Putamen (tissue), 1 donor: ENCODE measurements at regions not wholly inside any gene's neighbourhood (a gene's known extent, or its start where the extent isn't known, plus 50 kb on each side); places are given as distances from the start of the nearest gene placed in this dataset.
"Not testable (repeated sequence)": the region's sequence is repeated elsewhere in the genome, so short reads cannot be mapped to it uniquely, and the experiment has no call there.

Experiments
- DNase-seq: peaks from one replicate; pipeline ENCODE4 v3.0.0-alpha.2; 2016; ENCODE audit warnings: low spot score

DNA sequence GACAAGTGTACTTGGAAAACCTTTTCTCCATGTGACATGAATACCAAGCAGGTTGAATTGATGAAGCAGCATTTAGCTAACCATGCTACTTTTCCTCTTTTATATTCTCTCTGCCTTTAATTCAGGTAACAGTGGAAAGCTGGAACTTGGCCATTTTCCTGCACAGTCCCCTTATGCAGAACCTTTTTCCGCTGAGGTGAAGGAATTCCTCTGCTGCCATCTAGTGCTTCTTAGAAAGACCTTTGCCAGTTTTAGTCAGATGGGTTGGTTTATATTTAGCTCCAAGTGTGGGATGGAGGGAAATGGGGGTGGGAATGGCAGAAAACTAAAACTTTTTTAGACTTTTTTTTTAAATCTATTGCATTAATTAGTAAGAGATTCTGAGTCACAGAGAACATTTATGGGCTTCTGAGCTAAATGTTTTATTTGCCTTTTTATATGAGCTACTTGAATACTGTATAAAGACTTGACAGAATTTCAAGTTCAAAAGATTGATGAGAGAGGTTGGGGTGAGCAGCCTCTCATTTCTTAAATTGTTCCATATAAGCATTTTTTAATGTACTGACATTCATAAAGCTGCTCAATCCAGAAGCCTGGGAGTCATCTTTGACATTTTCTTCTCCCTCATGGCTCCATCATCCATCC is 153.9 kb upstream of the ZC3H12C start:
- peak; percentile 84 for DNase-seq

DNA sequence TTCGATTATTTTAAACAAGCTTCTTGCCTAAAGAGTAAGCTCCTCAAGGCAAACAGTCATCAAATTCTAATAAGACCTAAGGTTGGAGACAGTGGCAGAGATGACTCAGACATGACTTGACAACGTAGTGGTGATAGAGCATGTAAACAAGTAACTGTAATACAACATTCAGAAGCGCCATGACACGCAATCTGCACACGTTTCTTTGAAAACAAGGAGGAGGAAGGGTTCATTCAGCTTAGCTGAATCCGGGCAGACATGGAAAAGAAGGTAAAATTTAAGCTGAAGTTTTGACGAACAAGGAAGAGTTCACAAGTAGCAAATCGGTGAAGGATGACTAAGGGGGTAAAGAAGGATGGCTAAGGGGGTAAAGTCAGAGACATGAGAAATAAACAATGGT is 152.4 kb upstream of the ZC3H12C start:
- no peak for DNase-seq

DNA sequence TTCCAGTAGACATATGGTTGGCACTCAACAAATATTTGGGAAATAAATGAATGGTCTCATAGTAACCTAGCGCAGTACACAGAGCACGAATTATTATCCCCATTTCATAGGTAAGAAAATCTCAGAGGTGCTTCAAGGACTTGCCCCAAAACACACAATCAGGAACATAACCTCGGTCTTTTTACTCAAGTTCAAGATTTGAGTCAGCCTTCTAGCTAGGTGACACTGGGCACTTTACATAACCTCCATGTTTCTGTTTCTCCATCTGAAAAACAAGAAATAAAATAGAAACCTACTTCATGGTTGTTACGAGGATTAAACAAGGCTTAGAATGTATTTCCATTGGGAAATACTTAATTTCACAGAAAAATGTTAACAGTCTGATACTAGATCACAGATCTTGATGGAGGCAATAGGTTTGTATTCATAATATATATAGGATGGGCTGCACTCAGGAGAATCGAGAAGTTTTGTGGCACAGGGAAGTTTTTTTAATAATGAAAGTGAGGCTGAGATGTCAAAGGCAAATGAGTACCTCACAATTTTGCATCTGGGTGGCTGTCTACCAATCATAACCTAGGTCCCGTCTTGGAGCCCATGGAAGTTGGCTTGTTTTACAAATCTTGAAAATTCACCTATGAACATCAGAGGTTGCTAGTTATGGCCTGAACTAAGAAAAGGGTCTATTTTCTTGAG is 147.4 kb upstream of the ZC3H12C start:
- no peak for DNase-seq

DNA sequence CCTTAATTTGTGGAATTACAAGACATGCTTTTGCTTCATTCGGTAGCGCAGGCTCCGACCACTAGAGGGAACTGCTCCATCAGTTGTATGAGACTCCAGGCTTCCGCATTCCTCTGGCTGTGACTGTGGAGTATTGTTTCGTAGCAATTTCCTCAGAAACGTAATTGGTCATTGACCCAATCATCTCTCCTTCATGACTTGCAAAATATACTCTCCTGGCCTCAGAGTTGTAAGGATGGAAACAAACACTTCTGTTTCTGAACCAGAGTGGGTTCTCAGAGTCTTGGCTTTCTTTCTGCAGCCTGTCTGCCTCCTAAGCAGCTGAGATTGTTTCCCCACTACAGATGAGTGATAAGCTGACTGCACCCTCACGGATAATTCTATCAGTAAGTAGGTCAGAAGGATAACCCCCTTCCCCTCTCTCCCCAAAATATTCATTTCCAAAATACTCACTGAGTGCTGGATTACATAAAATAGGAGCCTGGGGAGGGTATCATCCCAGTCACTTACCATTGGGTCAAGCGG is 146.8 kb upstream of the ZC3H12C start:
- DNase-seq: peak; percentile 91

DNA sequence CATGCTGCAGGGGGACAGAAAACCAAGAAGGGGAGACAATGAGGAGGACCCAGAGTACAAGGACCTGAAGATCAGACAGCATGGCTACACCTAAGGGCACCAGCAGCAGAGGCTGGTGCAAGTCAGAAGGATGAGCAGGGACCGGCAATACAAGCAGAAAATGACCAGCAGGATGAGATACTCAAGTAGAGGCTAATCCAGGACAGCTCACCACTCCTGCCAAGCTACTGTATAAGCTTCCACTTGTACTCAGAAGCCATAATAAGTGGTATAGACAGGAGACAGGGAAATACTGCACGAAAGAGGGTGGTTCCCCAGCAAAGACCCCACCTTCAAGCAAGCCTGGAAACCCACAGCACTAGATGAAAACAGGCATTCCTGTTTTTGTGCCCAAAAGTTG is 138.7 kb upstream of the ZC3H12C start:
- no peak for DNase-seq

DNA sequence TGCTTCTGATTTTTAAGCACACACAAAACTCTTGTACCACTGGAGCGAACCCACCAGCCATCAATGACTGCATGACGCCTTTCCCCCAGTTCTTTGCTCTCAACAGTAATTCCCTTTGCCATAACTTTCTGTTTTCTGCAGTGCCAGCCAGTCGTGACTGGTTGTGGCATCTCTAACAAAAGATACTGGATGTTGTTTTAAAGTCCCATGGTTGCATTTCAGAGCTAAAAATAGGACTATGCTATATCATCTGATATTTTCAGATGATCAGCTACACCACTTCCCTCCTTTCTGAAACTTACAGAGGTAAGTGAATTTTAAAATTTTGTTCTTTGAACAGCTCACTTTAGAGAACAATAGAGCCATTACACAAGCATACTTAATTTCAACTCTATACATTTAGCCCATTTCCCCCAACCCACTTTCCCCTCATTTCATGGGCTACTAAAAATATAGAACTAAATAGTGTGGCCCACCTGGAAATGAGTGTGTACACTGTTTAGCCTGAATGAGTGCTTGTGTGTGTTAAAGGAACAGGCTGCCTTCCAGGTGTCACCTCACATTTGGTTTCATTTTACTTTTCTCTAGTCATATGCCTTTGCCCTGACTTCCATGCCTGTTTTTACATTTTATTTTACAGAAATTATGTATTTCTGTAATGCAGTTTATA is 136.9 kb upstream of the ZC3H12C start:
- no peak for DNase-seq

DNA sequence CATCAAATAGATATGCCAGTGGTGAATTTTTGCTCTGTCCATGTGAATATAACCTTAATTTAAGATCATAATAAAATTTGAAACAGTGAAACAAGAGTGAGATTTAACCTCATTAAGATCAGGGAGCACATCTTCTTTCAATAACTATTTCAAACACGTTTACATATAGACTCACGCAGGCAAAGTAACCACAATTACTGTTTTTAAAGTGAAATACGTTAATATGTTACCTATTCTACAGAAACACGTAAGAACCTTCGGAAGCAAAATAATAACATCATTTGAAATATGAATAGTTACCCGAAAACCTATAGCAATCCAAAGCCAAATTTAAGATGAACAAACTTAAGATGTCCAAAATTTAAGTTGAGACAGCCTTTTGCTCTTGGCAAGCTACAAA is 136.2 kb upstream of the ZC3H12C start:
- DNase-seq: no peak

DNA sequence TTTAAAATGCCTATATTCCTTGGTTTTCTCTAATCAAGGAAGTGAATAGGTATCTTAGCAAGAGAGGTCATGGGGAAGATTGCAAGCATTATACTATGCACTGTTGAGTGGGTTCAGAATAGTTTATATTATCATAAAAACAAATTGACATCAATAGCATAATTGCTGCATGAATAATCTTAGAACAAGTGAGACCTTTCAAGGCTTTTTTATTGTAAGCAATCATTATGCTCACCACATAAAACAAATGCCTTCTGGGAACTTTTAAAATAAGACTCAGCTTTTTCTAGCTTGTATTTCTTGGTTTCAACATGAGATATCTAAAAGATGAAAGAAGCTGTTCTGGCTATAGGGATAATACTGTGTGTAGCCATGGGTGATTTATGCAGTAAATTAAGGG is 135.6 kb upstream of the ZC3H12C start:
- no peak for DNase-seq

DNA sequence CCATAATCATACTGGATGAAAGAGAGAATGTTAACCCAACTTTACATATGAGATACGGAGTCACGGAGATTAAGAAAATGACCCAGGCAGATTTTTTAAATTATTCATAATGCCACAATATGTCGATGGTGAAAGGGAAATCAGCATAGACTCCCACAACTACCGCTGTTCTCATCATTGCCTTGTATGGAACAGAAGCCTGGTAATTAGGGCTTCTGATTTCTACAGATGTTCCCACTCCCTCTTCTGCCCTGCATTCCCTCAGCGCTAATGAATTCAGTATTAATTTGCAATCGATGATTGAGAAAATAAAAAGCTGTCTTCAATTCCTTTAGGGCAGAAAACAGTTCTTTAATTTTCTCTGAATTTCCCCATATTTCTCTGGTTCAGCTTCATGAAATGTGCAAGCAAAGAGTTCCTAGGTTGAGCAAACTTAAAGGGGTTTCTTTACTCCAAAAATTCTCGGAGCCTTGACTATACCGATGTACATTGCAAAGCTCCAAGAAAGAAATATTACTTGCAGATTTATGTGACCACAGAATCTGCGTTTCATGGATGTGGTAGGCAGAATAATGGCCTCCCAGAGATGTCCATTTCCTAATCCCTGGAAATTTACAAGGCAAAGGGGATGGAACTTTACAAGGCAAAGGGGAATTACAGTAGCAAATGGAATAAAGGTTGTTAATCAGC is 134.9 kb upstream of the ZC3H12C start:
- DNase-seq: no peak

DNA sequence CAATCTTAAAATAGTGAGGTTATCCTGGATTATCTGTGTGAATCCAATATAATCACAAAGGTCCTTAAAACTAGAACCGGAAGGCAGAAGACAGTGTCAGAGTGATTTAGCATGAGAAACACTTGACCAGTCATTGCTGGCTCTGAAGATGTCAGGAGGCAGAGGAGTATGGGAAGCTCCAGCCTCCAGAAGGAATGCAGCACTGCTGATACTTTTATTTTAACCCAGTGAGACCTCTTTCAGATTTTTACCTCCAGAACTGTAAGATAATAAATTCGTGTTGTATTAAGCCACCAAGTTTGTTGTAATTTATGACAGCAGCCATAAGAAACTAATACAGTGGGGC is 134.4 kb upstream of the ZC3H12C start:
- no peak for DNase-seq

DNA sequence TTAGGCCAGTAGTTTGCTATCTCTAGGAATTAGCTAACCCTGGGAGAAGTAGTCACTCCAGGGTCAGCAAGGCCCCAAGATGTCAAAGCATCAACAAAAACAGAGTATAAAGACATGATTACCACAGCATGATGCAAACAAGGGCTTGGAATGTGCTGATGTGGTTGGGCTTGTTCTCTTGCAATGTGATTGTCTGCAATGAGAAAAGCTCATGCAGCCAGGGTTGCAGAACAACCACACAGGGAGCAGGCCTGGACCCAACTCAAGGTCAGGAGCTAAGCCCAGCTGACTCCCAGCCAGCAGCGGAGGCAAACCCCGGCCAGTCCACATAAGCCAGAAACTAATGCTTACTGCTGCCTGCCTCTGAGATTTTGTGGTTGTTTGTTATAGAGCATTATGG is 132.4 kb upstream of the ZC3H12C start:
- DNase-seq: no peak

DNA sequence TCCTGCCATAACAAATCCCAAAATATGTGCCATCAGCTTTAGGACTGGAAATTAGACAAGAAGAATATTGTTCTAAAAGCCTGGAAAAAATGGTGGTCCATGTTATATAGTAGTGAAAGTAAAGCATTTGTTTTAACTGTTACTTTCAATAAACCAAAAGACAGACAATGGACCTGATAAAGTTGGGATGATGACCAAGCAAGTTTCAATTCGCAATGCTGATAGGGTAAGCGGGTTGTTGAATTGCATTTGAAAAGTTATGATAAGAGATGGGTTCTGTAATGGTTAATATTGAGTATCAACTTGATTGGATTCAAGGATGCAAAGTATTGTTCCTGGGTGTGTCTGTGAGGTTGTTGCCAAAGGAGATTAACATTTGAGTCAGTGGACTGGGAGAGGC is 131.9 kb upstream of the ZC3H12C start:
- DNase-seq: no peak

DNA sequence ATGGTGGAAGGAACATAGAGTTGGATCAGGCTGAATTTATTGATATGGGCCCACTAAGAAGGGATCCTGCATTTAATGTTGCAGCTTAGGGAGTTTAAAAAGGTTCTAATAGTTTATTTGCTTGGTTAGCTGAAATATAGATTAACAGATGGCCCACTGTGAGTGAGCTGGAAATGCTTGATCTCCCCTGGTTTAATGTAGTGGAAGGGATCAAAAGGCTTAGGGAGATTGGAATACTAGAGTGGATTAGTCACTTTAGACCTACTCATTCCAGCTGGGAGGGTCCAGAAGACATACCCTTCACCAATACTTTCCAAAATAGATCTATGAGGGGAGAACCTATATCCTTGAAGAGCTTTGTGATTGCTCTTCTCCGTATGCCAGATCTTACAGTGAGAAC is 130.1 kb upstream of the ZC3H12C start:
- no peak for DNase-seq

DNA sequence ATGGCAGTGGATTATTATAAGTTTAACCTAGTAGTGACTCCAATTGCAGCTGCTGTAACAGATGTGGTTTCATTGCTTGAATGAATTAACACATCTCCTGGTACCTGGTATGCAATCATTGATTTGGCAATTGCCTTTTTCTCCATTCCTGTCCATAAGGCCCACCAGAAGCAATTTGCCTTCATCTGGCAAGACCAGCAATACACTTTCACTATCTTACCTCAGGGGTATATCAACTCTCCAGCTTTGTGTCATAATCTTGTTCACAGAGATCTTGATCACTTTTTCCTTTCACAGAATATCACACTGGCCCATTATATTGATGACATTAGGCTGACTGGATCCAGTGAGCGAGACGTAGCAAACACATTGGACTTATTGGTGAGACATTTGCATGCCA is 128.7 kb upstream of the ZC3H12C start:
- DNase-seq: no peak

DNA sequence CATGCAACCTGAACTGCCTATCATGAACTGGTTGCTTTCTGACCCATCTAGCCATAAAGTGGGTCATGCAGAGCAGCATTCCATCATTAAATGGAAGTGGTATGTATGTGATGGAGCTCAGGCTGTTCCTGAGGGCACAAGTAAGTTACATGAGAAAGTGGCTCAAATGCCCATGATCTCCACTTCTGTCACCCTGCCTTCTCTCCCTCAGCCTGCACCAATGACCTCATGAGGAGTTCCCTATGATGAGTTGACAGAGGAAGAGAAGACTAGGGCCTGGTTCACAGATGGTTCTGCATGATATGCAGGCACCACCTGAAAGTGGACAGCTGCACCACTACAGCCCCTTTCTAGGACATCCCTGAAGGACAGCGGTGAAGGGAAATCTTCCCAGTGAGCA is 127.7 kb upstream of the ZC3H12C start:
- DNase-seq: not testable (repeated sequence)

DNA sequence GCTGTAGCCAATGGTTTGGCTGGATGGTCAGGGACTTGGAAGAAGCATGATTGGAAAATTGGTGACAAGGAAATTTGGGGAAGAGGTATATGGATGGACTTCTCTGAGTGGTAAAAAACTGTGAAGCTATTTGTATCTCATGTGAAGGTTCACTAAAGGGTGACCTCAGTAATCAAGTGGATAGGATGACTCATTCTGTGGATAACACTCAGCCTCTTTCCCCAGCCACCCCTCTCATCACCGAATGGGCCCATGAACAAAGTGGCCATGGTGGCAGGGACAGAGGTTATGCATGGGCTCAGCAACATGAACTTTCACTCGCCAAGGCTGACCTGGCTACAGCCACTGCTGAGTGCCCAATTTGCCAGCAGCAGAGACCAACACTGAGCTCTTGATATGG is 127.3 kb upstream of the ZC3H12C start:
- DNase-seq: not testable (repeated sequence)

DNA sequence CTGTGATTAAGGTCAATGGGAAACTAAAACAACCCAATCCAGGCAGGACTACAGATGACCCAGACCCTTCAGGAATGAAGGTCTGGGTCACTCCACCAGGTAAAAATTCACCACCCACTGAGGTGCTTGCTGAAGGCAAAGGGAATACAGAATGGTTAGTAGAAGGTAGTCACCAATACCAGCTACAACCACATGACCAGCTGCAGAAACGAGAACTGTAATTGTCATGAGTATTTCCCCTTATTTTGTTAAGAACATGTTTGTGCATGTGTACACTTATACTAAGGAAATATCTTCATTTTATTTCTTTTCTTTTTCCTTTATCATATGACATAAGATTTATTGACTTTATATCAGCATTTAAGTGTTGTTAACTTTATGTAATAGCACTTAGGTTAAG is 126.1 kb upstream of the ZC3H12C start:
- not testable (repeated sequence) for DNase-seq

DNA sequence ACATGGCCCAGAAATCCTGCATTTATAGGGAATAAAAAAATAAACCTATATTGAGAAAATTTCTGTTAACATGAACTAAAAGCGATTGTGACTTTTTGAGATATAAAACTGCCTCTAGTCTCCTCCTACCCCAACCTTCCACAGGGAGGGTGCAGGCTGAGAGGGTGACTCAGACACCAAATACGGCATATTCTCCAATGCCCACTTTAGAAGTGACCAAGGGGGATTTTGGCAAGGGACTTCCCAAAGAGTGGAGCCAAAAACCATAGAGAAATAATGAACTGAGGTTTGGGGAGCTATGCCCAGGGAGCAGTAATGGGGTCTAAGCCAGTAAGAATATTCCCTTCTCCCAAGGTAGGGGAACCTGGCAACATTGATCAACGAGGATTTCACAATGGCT is 124.9 kb upstream of the ZC3H12C start:
- no peak for DNase-seq

DNA sequence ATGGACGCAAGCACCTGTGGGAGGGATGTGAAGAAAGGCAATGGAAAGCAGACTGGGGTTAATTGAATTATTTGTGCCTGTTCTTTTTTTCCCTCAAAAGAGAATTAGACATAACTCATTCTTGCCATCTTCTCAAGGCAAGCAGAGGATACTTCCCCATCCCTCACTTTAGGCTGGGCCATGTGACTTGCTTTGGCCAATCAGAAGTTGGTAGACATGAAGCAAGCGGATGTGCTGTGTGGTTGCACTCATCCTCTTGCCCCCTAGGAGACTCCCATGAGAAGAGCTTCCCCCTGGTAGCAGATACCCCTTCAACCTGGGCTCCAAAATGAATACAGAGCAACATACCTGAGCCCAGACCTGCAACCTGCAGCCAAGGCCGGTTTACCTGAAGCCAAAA is 124.4 kb upstream of the ZC3H12C start:
- no peak for DNase-seq

DNA sequence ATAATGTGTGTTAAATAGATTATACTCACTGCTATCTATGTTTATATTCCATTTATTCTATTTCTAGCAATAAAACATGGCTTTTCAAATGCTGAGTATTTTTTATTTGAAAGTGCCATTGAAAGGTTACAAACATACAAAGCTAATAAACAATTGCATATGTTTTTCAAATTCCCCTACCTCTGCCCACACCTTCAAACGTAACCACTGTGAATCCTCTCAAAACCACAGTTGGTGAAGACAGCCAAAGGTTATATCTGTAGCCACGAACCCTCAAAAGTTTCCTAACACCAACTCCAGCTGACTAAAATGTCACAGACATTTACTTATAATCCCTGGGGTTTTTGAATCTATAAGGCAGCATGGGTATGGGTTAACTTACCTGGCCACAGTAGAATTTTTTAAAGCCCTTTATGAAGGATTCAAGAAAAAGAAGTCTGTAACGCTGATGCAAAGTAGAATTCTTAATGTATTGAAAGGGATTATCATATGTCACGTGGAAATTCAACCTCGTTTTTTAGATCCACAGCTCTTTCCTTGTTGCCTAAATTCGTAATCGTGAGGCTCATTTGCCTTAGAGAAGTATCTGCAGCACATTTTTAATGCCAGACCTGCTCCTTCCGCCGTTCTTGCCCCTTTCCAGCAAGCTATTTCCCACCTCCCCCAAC is 122.5 kb upstream of the ZC3H12C start:
- no peak for DNase-seq

DNA sequence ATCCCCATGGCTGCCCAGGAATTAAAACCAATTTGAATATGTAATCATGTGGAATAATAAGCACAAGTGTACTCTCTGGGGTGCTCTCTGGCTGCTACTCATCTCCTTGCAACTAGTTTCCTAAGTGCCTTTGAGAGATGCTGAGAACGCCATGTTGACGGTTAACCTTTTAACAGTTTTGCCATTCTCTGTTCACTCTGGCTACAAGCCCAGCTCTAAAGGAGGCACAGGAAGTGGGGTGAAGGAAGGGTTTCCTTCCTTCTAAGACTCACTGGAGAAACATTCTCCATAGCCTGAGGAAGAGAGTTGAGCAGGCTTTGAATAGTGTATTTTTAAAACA is 122.0 kb upstream of the ZC3H12C start:
- peak; percentile 50 for DNase-seq

DNA sequence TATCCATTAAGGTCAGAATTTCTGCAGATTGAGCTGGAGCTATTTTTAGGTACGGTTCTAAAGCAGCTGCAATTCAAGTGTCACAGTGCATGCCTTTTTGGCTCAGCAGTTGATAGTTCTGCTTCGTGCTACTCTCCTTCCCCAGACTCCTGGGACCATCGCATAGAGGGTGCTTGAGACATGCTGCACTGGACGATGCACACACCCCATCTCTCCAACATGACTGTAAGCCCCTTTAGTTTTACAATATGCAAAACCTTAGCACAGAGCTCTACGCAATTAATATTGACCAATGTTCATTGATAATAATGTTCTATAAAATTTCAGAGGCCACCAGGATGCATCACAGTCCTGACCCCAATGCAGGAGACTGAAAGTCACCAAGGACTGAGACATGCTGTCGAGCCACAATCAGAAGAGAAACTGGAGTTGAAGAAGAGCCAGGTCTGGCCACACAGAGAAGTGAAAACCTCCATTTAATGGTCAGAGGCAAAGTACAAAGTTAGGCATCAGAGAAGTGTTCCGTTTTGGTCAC is 120.9 kb upstream of the ZC3H12C start:
- DNase-seq: peak; percentile 59
